ENCODE measurements at regions not wholly inside any gene's neighbourhood (a gene's known extent, or its start where the extent isn't known, plus 50 kb on each side); places are given as distances from the start of the nearest gene placed in this dataset.

GRCh38 chr6:126792340-126793085 is 326.0 kb upstream of the RSPO3 start:
- Histone ChIP-seq H3K36me3 (no peaks in the 10 kb centered on the region), H3K4me1 (no peaks in the 10 kb centered on the region), H3K27ac (no peak overlapping the region), H3K4me3 (no peak overlapping the region), H3K9me3 (no peaks in the 10 kb centered on the region), H3K27me3 (no peaks in the 10 kb centered on the region)
- peak in 1 of 2 donors; percentile 33 for DNase-seq
- intact Hi-C loops (cut with DNase I; ENCODE audit: low total_unique reads): no loop called here
- no peak for TF ChIP-seq CTCF (IDR thresholded peaks at IDR 0.05)
- TF ChIP-seq POLR2A (IDR thresholded peaks at IDR 0.05): no peak

GRCh38 chr6:126795161-126795560 is 323.3 kb upstream of the RSPO3 start:
- intact Hi-C loops (cut with DNase I; ENCODE audit: low total_unique reads): no loop called here
- Histone ChIP-seq H3K4me3 (no peak overlapping the region), H3K4me1 (no peaks in the 10 kb centered on the region), H3K36me3 (no peaks in the 10 kb centered on the region), H3K27me3 (no peaks in the 10 kb centered on the region), H3K27ac (no peak overlapping the region), H3K9me3 (no peaks in the 10 kb centered on the region)
- TF ChIP-seq CTCF (IDR thresholded peaks at IDR 0.05) (no peak), POLR2A (IDR thresholded peaks at IDR 0.05) (no peak)
- DNase-seq: no peak

DNA sequence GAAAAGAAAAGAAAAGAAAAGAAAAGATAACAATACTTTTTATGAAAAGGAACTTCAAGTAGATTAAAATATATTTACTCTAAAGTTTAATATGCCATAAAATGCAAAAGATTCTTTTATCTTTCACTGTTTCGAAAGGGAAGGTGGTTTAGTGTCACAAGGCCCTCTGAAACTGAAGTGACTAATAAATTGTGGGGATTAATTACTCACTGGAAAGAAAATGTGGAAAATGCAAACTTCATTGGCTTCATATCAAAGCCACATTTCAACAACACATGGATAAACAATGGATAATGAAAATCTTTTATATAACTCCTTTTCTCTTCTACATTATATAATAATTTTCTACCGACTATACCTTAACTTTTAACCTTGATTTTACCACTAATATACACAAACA is 320.5 kb upstream of the RSPO3 start:
- TF ChIP-seq CTCF (IDR thresholded peaks at IDR 0.05): no peak
- no peak for TF ChIP-seq POLR2A (IDR thresholded peaks at IDR 0.05)
- no peak overlapping the region for H3K4me3 ChIP-seq
- no peaks in the 10 kb centered on the region for H3K9me3 ChIP-seq
- no peaks in the 10 kb centered on the region for H3K27me3 ChIP-seq
- H3K27ac ChIP-seq: no peak overlapping the region
- DNase-seq: no peak
- intact Hi-C loops (cut with DNase I; ENCODE audit: low total_unique reads): no loop called here
- no peaks in the 10 kb centered on the region for H3K36me3 ChIP-seq
- H3K4me1 ChIP-seq: no peaks in the 10 kb centered on the region

- TF ChIP-seq CTCF (IDR thresholded peaks at IDR 0.05) (no peak), POLR2A (IDR thresholded peaks at IDR 0.05) (no peak)
- intact Hi-C loops (cut with DNase I; ENCODE audit: low total_unique reads): no loop called here
- H3K27me3 ChIP-seq: no peaks in the 10 kb centered on the region
- no peaks in the 10 kb centered on the region for H3K36me3 ChIP-seq
- H3K27ac ChIP-seq: no peak overlapping the region
- H3K4me3 ChIP-seq: no peak overlapping the region
- H3K4me1 ChIP-seq: no peaks in the 10 kb centered on the region
- no peak for DNase-seq
- no peaks in the 10 kb centered on the region for H3K9me3 ChIP-seq
Observed at GRCh38 chr6:126803769-126804168, 314.7 kb upstream of the RSPO3 start.

DNA sequence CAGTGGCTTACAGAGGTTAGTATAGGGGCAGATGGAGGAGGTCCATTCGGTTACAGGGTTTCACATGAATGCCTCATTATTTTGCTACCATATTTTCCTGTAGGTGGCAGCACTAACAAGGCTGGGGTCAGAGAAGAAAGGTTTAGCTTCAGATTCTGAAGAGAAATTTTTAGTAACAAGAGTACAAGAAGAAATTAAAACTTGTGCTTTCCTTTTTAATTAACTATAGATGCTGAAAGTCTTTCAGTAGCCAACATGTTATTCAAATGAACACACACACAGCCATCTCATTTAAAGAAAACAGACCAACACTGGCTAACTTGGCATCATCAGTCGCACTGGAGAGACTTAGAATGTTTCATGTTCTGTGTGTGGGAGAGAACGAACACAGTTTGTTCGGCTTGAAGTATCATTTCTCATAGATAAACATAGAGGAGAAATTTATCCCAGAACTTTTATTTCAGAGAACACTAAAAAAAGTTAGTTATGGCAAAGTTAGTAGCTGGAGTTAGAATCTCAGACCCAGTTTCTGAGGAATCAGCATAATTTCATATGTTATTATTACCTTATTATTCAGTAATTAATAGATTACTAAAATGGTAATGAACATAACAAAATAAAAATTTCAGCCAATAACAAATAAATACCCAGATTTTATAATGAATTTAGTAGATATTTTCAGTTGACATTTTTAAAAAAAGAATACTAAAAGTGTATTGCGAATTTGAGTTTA is 314.0 kb upstream of the RSPO3 start:
- intact Hi-C loops (cut with DNase I; ENCODE audit: low total_unique reads): no loop called here
- peak overlapping the region in 1 of 2 donors; percentile 28 for H3K27ac ChIP-seq

More for the DNA sequence above, 314.0 kb upstream of the RSPO3 start:
- Histone ChIP-seq H3K4me3 (no peak overlapping the region), H3K36me3 (no peaks in the 10 kb centered on the region), H3K9me3 (no peaks in the 10 kb centered on the region), H3K27me3 (no peaks in the 10 kb centered on the region), H3K4me1 (no peaks in the 10 kb centered on the region)
- TF ChIP-seq POLR2A (IDR thresholded peaks at IDR 0.05) (no peak), CTCF (IDR thresholded peaks at IDR 0.05) (peak; percentile 53 to 77 (median 66))
- DNase-seq: peak; percentile 14 to 33
